Mesendoderm (in vitro differentiated cells): ENCODE measurements at regions not wholly inside any gene's neighbourhood (a gene's known extent, or its start where the extent isn't known, plus 50 kb on each side); places are given as distances from the start of the nearest gene placed in this dataset.
A peak's percentile ranks its signal among the peaks of the same experiment; 100 is the strongest.

Source experiments
- DNase-seq: peaks from one replicate; pipeline ENCODE4 v3.0.0; 2013
- H2AK5ac ChIP-seq: 2 replicates; pipeline ENCODE4 v1.6.1; 2013; ENCODE audit warnings: low read length, inconsistent platforms
- H2BK120ac ChIP-seq: 2 replicates; pipeline ENCODE4 v1.6.1; 2013; ENCODE audit warnings: low read depth, mild to moderate bottlenecking, low read length, moderate library complexity, mixed read lengths
- H2BK15ac ChIP-seq: replicated peaks from 2 replicates; pipeline ENCODE4 v1.6.1; 2013; ENCODE audit warnings: low read depth, mild to moderate bottlenecking, moderate library complexity
- H2BK5ac ChIP-seq: 2 replicates; pipeline ENCODE4 v1.6.1; 2013; ENCODE audit warnings: low read length, inconsistent platforms
- H3K18ac ChIP-seq: 2 replicates; pipeline ENCODE4 v1.6.1; 2013; ENCODE audit warnings: mild to moderate bottlenecking, low read length, mixed read lengths
- H3K23ac ChIP-seq: one replicate; pipeline ENCODE4 v1.6.1; 2013; ENCODE audit warnings: low read length
- H3K27ac ChIP-seq: 2 replicates; pipeline ENCODE4 v1.5.1; 2013; ENCODE audit warnings: low read depth, mild to moderate bottlenecking, inconsistent platforms, low read length, moderate library complexity
- H3K27me3 ChIP-seq: 2 replicates; pipeline ENCODE4 v1.6.1; 2013; ENCODE audit warnings: low read length, control low read depth, mild to moderate bottlenecking, inconsistent platforms; ENCODE audit not compliant: insufficient read depth, poor library complexity
- H3K36me3 ChIP-seq: 2 replicates; pipeline ENCODE4 v1.6.1; 2013; ENCODE audit warnings: low read length, inconsistent platforms; ENCODE audit not compliant: control insufficient read depth, insufficient read depth
- H3K4ac ChIP-seq: one replicate; pipeline ENCODE4 v1.6.1; 2013; ENCODE audit warnings: low read depth, mild to moderate bottlenecking, low read length, moderate library complexity
- H3K4me1 ChIP-seq: 2 replicates; pipeline ENCODE4 v1.6.1; 2013; ENCODE audit warnings: low read depth, low read length, inconsistent platforms; ENCODE audit not compliant: control insufficient read depth
- H3K4me2 ChIP-seq: 2 replicates; pipeline ENCODE4 v1.6.1; 2013; ENCODE audit warnings: low read length
- H3K4me3 ChIP-seq: 2 replicates; pipeline ENCODE4 v1.5.1; 2013; ENCODE audit warnings: mild to moderate bottlenecking, low read length
- H3K56ac ChIP-seq: one replicate; pipeline ENCODE4 v1.6.1; 2013; ENCODE audit warnings: low read length
- H3K79me1 ChIP-seq: 2 replicates; pipeline ENCODE4 v1.6.1; 2013; ENCODE audit warnings: low read length, inconsistent platforms
- H3K79me2 ChIP-seq: 2 replicates; pipeline ENCODE4 v1.6.1; 2013; ENCODE audit warnings: mild to moderate bottlenecking, low read length; ENCODE audit not compliant: control insufficient read depth, insufficient read depth
- H3K9ac ChIP-seq: 2 replicates; pipeline ENCODE4 v1.6.1; 2013; ENCODE audit warnings: low read length, inconsistent platforms
- H4K5ac ChIP-seq: one replicate; pipeline ENCODE4 v1.6.1; 2013; ENCODE audit warnings: low read length
- H4K8ac ChIP-seq: one replicate; pipeline ENCODE4 v1.6.1; 2013; ENCODE audit warnings: low read depth, mild to moderate bottlenecking, control low read depth, low read length, moderate library complexity
- WGBS: extraction: QIAGEN DNeasy Blood & Tissue Kit; methylation state at CpG from one replicate; pipeline ENCODE4 v1.1.7; 2013; ENCODE audit warnings: low lambda C conversion rate, missing lambda C conversion rate; ENCODE audit not compliant: insufficient coverage; ENCODE audit errors: extremely low coverage; 5-methylcytosine and 5-hydroxymethylcytosine counted together

GRCh38 chr7:97405835-97406234, 288.3 kb downstream of the SDHAF3 start:
- H3K36me3 ChIP-seq: no peaks in the 10 kb centered on the region
- H3K27ac ChIP-seq: no peak overlapping the region

GRCh38 chr7:97407106-97407505, 289.6 kb downstream of the SDHAF3 start:
- Histone ChIP-seq H2BK15ac (no peak overlapping the region), H3K79me2 (no peaks in the 10 kb centered on the region), H3K4me3 (no peak overlapping the region), H3K4ac (no peak overlapping the region), H3K27ac (no peak overlapping the region), H2AK5ac (no peak overlapping the region), H3K4me1 (no peaks in the 10 kb centered on the region), H2BK120ac (no peak overlapping the region), H2BK5ac (no peak overlapping the region), H3K79me1 (no peaks in the 10 kb centered on the region), H3K23ac (no peak overlapping the region), H3K9ac (no peak overlapping the region), H3K36me3 (no peaks in the 10 kb centered on the region), H4K8ac (no peak overlapping the region), H3K27me3 (no peaks in the 10 kb centered on the region), H4K5ac (no peak overlapping the region), H3K18ac (no peak overlapping the region), H3K56ac (no peak overlapping the region), H3K4me2 (no peak overlapping the region)
- no peak for DNase-seq

More at GRCh38 chr7:97405835-97406234, 288.3 kb downstream of the SDHAF3 start:
- Histone ChIP-seq H3K79me2 (no peaks in the 10 kb centered on the region), H2BK120ac (no peak overlapping the region), H3K23ac (no peak overlapping the region), H3K27me3 (no peaks in the 10 kb centered on the region), H3K4me1 (no peaks in the 10 kb centered on the region), H3K18ac (no peak overlapping the region), H2BK5ac (no peak overlapping the region), H4K8ac (no peak overlapping the region), H3K4me2 (no peak overlapping the region), H3K4ac (no peak overlapping the region), H3K56ac (no peak overlapping the region), H3K79me1 (no peaks in the 10 kb centered on the region), H2BK15ac (no peak overlapping the region), H2AK5ac (no peak overlapping the region), H3K4me3 (no peak overlapping the region), H4K5ac (no peak overlapping the region), H3K9ac (no peak overlapping the region)
- no CpG with 5 or more reads among the region's 3 CpGs for WGBS
- DNase-seq: no peak

- DNase-seq: no peak
- WGBS: no CpG with 5 or more reads among the region's 2 CpGs
- no peak overlapping the region for H4K8ac ChIP-seq
- H3K27me3 ChIP-seq: no peaks in the 10 kb centered on the region
- no peak overlapping the region for H3K4me2 ChIP-seq
- no peak overlapping the region for H2BK120ac ChIP-seq
- H3K79me1 ChIP-seq: no peaks in the 10 kb centered on the region
- no peak overlapping the region for H3K4me3 ChIP-seq
- no peak overlapping the region for H3K9ac ChIP-seq
- H2AK5ac ChIP-seq: no peak overlapping the region
- H3K56ac ChIP-seq: no peak overlapping the region
- H3K18ac ChIP-seq: no peak overlapping the region
- no peaks in the 10 kb centered on the region for H3K4me1 ChIP-seq
- H2BK15ac ChIP-seq: no peak overlapping the region
- no peak overlapping the region for H2BK5ac ChIP-seq
- H3K4ac ChIP-seq: no peak overlapping the region
- H3K79me2 ChIP-seq: no peaks in the 10 kb centered on the region
- H3K27ac ChIP-seq: no peak overlapping the region
- H3K36me3 ChIP-seq: no peaks in the 10 kb centered on the region
- H3K23ac ChIP-seq: no peak overlapping the region
- no peak overlapping the region for H4K5ac ChIP-seq
Observed at GRCh38 chr7:97409346-97409745, 291.8 kb downstream of the SDHAF3 start.

- H3K18ac ChIP-seq: no peak overlapping the region
- H3K4me3 ChIP-seq: no peak overlapping the region
- H3K56ac ChIP-seq: no peak overlapping the region
- no peak overlapping the region for H3K4me2 ChIP-seq
- peak; percentile 32 for DNase-seq
- no peaks in the 10 kb centered on the region for H3K27me3 ChIP-seq
- no CpG with 5 or more reads among the region's 2 CpGs for WGBS
- no peak overlapping the region for H4K5ac ChIP-seq
- no peaks in the 10 kb centered on the region for H3K79me2 ChIP-seq
- H3K79me1 ChIP-seq: no peaks in the 10 kb centered on the region
- no peak overlapping the region for H3K27ac ChIP-seq
- H3K23ac ChIP-seq: no peak overlapping the region
- no peak overlapping the region for H3K4ac ChIP-seq
- H2BK5ac ChIP-seq: no peak overlapping the region
- no peak overlapping the region for H2BK15ac ChIP-seq
- H3K36me3 ChIP-seq: no peaks in the 10 kb centered on the region
- no peak overlapping the region for H4K8ac ChIP-seq
- H3K9ac ChIP-seq: no peak overlapping the region
- H2AK5ac ChIP-seq: no peak overlapping the region
- H3K4me1 ChIP-seq: no peaks in the 10 kb centered on the region
- H2BK120ac ChIP-seq: no peak overlapping the region
Observed at GRCh38 chr7:97418312-97418711, 300.8 kb downstream of the SDHAF3 start.

GRCh38 chr7:97419898-97420297, 302.4 kb downstream of the SDHAF3 start:
- no peak overlapping the region for H3K4me2 ChIP-seq
- no peak overlapping the region for H3K4me3 ChIP-seq
- no peak overlapping the region for H2BK5ac ChIP-seq
- no peaks in the 10 kb centered on the region for H3K4me1 ChIP-seq
- H3K36me3 ChIP-seq: no peaks in the 10 kb centered on the region
- no peak overlapping the region for H4K5ac ChIP-seq
- H3K27me3 ChIP-seq: no peaks in the 10 kb centered on the region
- WGBS: no CpG with 5 or more reads among the region's 5 CpGs
- H3K79me1 ChIP-seq: no peaks in the 10 kb centered on the region
- no peak overlapping the region for H2BK120ac ChIP-seq
- no peak overlapping the region for H3K9ac ChIP-seq
- DNase-seq: no peak
- no peak overlapping the region for H3K56ac ChIP-seq
- H3K79me2 ChIP-seq: no peaks in the 10 kb centered on the region
- no peak overlapping the region for H3K27ac ChIP-seq
- no peak overlapping the region for H3K4ac ChIP-seq
- H4K8ac ChIP-seq: no peak overlapping the region
- H2BK15ac ChIP-seq: no peak overlapping the region
- H3K18ac ChIP-seq: no peak overlapping the region
- H3K23ac ChIP-seq: no peak overlapping the region
- H2AK5ac ChIP-seq: no peak overlapping the region

- Histone ChIP-seq H2BK15ac (no peak overlapping the region), H3K4me2 (no peak overlapping the region), H3K23ac (no peak overlapping the region), H3K36me3 (no peaks in the 10 kb centered on the region), H3K27ac (no peak overlapping the region), H4K8ac (no peak overlapping the region), H2BK120ac (no peak overlapping the region), H3K79me2 (no peaks in the 10 kb centered on the region), H2AK5ac (no peak overlapping the region), H3K18ac (no peak overlapping the region), H3K56ac (no peak overlapping the region), H4K5ac (no peak overlapping the region), H2BK5ac (no peak overlapping the region), H3K4ac (no peak overlapping the region), H3K27me3 (no peaks in the 10 kb centered on the region), H3K79me1 (no peaks in the 10 kb centered on the region), H3K9ac (no peak overlapping the region), H3K4me1 (no peaks in the 10 kb centered on the region), H3K4me3 (no peak overlapping the region)
- no CpG with 5 or more reads among the region's 4 CpGs for WGBS
- no peak for DNase-seq
Observed at GRCh38 chr7:97421307-97421930, 303.9 kb downstream of the SDHAF3 start.
